Frontal cortex (tissue), 4 donors: ENCODE measurements at regions not wholly inside any gene's neighbourhood (a gene's known extent, or its start where the extent isn't known, plus 50 kb on each side); places are given as distances from the start of the nearest gene placed in this dataset. TPM values are rescaled to one million over a fixed set of nuclear protein-coding genes. Genes with fewer than 3 reads are reported as not detected.
"Not testable (repeated sequence)": the region's sequence is repeated elsewhere in the genome, so short reads cannot be mapped to it uniquely, and the experiment has no call there.

Experiments
- DNase-seq, 2 donors: peaks; one replicate each; pipeline ENCODE4 v3.0.0; 2012; ENCODE audit warnings: low spot score in 2 of 2
- FAIRE-seq: peaks from 2 replicates; lab custom pipeline; 2012; peaks lifted over from hg19 to GRCh38; lab: Jason Lieb, UNC
- small RNA-seq: library from RNA; depleted of rRNA; stranded (forward); fragments of <200 nt; gene quantifications from one replicate; pipeline ENCODE3, GENCODE V24; 2014
- donor health status: control.
- donor health status: control.
- donor health status: control.

GRCh38 chr11:33444835-33445594 lies 187.8 kb downstream of the HIPK3 start:
- DNase-seq (no peak), FAIRE-seq (no peak)

GRCh38 chr11:33443684-33444083 lies 186.5 kb downstream of the HIPK3 start:
- DNase-seq, result no peak
- no peak for FAIRE-seq

- no peak for FAIRE-seq
- no peak for DNase-seq
Observed at GRCh38 chr11:33438301-33438700, 181.1 kb downstream of the HIPK3 start.

GRCh38 chr11:33437529-33437928 lies 180.3 kb downstream of the HIPK3 start:
- DNase-seq (no peak), FAIRE-seq (no peak)

GRCh38 chr11:33435216-33435615 lies 178.0 kb downstream of the HIPK3 start:
- FAIRE-seq (no peak), DNase-seq (no peak)

- no peak for FAIRE-seq
Observed at GRCh38 chr11:33434294-33434693, 177.1 kb downstream of the HIPK3 start.

GRCh38 chr11:33428435-33428834 lies 171.3 kb downstream of the HIPK3 start:
- not testable (repeated sequence) for DNase-seq, FAIRE-seq

More at GRCh38 chr11:33434294-33434693, 177.1 kb downstream of the HIPK3 start:
- DNase-seq, result no peak

- no peak for DNase-seq
- FAIRE-seq, result no peak
Observed at GRCh38 chr11:33420959-33421566, 163.9 kb downstream of the HIPK3 start.

GRCh38 chr11:33419924-33420323 lies 162.7 kb downstream of the HIPK3 start:
- DNase-seq (no peak), FAIRE-seq (no peak)

- DNase-seq (no peak), FAIRE-seq (no peak)
Observed at GRCh38 chr11:33417121-33417520, 159.9 kb downstream of the HIPK3 start.

GRCh38 chr11:33413301-33413700 lies 156.1 kb downstream of the HIPK3 start:
- DNase-seq (no peak), FAIRE-seq (no peak)

- FAIRE-seq (no peak), DNase-seq (no peak)
Observed at GRCh38 chr11:33412241-33412640, 155.1 kb downstream of the HIPK3 start.

GRCh38 chr11:33411751-33412150 lies 154.6 kb downstream of the HIPK3 start:
- DNase-seq, result no peak
- no peak for FAIRE-seq

- DNase-seq, result no peak
- no peak for FAIRE-seq
Observed at GRCh38 chr11:33410086-33410765, 153.0 kb downstream of the HIPK3 start.

Small RNAs in the stretch of these regions (small RNA-seq; reads per million reads assigned to genes)
- not detected for gene AL133399.1
